Bronchial epithelial cell (primary cell): ENCODE measurements at regions not wholly inside any gene's neighbourhood (a gene's known extent, or its start where the extent isn't known, plus 50 kb on each side); places are given as distances from the start of the nearest gene placed in this dataset.
"Not testable (repeated sequence)": the region's sequence is repeated elsewhere in the genome, so short reads cannot be mapped to it uniquely, and the experiment has no call there.

Experiments
- DNase-seq: peaks from one replicate; pipeline ENCODE4 v3.0.0-alpha.2; 2010; ENCODE audit warnings: low read depth
- FAIRE-seq: peaks from 2 replicates; lab custom pipeline; 2011; peaks lifted over from hg19 to GRCh38; lab: Jason Lieb, UNC
- H3K27me3 ChIP-seq: 2 replicates; pipeline ENCODE4 v1.5.1; 2011; ENCODE audit warnings: low read length; ENCODE audit not compliant: control insufficient read depth, insufficient read depth
- H3K36me3 ChIP-seq: 2 replicates; pipeline ENCODE4 v1.5.1; 2011; ENCODE audit warnings: low read length; ENCODE audit not compliant: control insufficient read depth, insufficient read depth
- H3K4me3 ChIP-seq: 2 replicates; pipeline ENCODE4 v1.5.1; 2011; ENCODE audit warnings: mild to moderate bottlenecking, low read depth, low read length, control low read depth
- TF ChIP-seq, protein P1 (sequence below): IDR thresholded peaks from 2 replicates; pipeline ENCODE4 v1.5.1; 2011; ENCODE audit warnings: mild to moderate bottlenecking, moderate library complexity, low read length, control low read depth, inconsistent platforms; ENCODE audit not compliant: insufficient read depth, severe bottlenecking

DNA sequence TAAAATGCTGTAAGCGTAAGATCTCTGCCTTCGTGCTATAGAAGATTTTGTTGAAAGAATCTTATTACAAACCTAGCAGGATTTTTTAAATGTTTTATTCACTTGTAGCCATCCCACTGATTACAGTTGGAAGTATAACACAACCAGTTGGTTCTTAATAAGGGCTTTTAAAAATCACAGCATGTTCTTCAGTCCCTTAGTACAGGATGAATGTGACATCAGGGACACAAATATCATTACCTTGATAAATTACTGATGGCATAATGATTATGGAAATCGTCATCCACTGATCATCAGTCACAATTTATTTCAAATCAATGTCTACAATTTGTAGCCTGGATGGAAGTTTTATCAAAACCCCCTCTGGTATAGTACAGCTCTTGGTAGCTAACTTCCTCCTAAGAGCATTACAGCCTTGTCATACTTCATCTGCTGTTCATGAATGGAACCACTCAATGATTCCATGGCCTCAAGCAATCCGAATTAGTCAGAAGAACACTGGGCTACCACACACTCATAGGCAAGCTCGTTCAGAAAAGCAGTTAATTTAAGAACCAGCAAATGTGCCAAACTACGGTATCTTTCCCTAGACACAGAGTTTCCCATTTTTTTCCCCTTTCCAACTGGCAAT is 389.2 kb upstream of the TENM3 start:
- TF ChIP-seq, protein P1, sequence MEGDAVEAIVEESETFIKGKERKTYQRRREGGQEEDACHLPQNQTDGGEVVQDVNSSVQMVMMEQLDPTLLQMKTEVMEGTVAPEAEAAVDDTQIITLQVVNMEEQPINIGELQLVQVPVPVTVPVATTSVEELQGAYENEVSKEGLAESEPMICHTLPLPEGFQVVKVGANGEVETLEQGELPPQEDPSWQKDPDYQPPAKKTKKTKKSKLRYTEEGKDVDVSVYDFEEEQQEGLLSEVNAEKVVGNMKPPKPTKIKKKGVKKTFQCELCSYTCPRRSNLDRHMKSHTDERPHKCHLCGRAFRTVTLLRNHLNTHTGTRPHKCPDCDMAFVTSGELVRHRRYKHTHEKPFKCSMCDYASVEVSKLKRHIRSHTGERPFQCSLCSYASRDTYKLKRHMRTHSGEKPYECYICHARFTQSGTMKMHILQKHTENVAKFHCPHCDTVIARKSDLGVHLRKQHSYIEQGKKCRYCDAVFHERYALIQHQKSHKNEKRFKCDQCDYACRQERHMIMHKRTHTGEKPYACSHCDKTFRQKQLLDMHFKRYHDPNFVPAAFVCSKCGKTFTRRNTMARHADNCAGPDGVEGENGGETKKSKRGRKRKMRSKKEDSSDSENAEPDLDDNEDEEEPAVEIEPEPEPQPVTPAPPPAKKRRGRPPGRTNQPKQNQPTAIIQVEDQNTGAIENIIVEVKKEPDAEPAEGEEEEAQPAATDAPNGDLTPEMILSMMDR, result no peak
- no peaks in the 10 kb centered on the region for H3K36me3 ChIP-seq
- DNase-seq (peak; percentile 67), FAIRE-seq (no peak)
- H3K4me3 ChIP-seq, result no peak overlapping the region
- H3K27me3 ChIP-seq, result no peaks in the 10 kb centered on the region

GRCh38 chr4:181855307-181855706 is 387.9 kb upstream of the TENM3 start:
- no peaks in the 10 kb centered on the region for H3K27me3 ChIP-seq
- no peak for FAIRE-seq
- TF ChIP-seq, protein P1, result no peak
- H3K36me3 ChIP-seq, result no peaks in the 10 kb centered on the region
- DNase-seq, result peak; percentile 59
- no peak overlapping the region for H3K4me3 ChIP-seq

DNA sequence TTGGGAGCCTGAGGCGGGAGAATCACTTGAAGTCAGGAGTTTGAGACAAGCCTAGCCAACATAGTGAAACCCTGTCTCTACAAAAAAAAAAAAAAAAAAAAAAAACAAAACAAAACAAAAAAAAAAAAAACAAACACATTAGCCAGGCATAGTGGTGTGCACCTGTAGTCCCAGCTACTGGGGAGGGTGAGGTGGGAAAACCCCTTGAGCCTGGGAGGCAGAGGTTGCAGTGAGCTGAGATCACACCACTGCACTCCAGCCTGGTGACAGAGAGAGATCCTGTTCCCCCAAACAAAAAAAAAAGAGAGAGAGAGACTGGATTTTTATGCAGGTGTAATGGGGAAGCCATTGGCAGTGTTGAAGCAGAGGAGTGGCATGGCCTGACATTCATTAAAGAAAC is 385.7 kb upstream of the TENM3 start:
- not testable (repeated sequence) for DNase-seq, H3K4me3 ChIP-seq, H3K36me3 ChIP-seq, FAIRE-seq, H3K27me3 ChIP-seq

DNA sequence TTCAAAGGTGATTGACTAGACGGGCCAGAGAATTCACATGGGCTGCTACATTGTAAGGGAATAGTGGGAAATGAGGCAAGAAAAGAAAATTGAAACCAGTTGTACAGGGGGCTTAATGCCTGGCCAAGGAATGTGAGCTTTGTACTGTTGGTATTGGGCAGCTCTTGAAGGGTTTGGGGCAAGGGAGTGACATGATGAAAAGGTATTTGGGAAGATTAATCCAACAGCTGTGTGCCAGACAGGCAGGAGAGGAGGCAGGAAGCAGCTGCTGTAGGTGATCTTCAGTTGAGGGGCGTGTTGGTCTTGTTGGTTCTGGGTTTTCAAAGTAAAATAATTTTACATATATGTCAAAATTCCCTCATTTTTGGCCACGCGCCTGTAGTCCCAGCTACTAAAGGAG is 384.5 kb upstream of the TENM3 start:
- H3K36me3 ChIP-seq, result no peaks in the 10 kb centered on the region
- no peaks in the 10 kb centered on the region for H3K27me3 ChIP-seq
- no peak overlapping the region for H3K4me3 ChIP-seq
- TF ChIP-seq, protein P1, result no peak
- no peak for DNase-seq
- no peak for FAIRE-seq

DNA sequence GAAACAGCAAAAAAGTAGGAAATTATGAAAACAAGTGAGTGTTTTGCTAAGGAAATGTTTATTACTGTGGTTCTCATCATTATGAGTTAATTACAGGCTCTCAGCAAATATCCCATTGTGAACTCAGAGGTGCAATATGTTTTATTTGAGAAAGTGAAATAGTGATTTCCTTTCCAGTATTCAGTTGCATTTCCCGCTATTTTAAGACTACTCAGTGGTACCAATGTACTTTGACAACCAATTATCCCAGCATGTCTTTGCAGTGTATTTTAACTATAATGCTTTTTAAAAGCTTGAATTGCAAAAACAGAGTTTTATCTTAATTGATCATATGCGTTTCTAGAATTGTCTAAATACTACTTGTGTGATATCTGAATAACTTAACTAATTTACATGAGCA is 383.8 kb upstream of the TENM3 start:
- no peak overlapping the region for H3K4me3 ChIP-seq
- TF ChIP-seq, protein P1, result no peak
- no peak for FAIRE-seq

DNA sequence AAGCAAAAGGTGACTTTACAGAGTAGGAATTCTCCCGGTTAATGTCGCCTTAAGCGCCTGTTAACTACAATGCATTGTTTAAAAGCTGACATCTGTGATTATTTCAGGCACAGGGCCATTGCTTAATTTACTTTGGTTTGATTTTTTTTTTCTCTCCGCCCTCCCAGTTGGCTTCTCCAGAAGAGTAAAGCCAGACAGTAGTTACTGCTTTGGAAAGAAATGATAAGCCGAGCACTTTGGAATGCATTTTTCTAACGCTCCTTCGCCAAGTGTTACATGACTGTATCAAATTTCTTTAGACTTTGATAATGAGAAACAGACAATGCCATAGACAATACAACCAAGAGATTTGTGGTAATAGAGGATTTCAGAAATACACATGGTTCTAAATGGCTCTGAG is 383.0 kb upstream of the TENM3 start:
- TF ChIP-seq, protein P1, result no peak
- Histone ChIP-seq H3K27me3 (no peaks in the 10 kb centered on the region), H3K4me3 (no peak overlapping the region), H3K36me3 (no peaks in the 10 kb centered on the region)
- DNase-seq, result no peak
- FAIRE-seq, result no peak

More for the DNA sequence above, 383.8 kb upstream of the TENM3 start:
- Histone ChIP-seq H3K36me3 (no peaks in the 10 kb centered on the region), H3K27me3 (no peaks in the 10 kb centered on the region)
- no peak for DNase-seq
